Tibial artery (tissue), 4 donors: ENCODE measurements at regions not wholly inside any gene's neighbourhood (a gene's known extent, or its start where the extent isn't known, plus 50 kb on each side); places are given as distances from the start of the nearest gene placed in this dataset.
A peak's percentile ranks its signal among the peaks of the same experiment; 100 is the strongest.

Experiments used
- DNase-seq, 2 donors: peaks; one replicate each; pipeline ENCODE4 v3.0.0-alpha.2; 2019
- H3K27ac ChIP-seq, 2 donors: fragments of 200-600 bp; sonication (generic) in 1 of 2; 1 replicate in 1 of 2; 2 replicates in 1 of 2; pipeline ENCODE4 v1.5.1; 2018 to 2019; ENCODE audit warnings: mild to moderate bottlenecking in 1 of 2
- H3K27me3 ChIP-seq, 2 donors: fragments of 200-600 bp; sonication (generic) in 1 of 2; one replicate each; pipeline versions ENCODE4 v1.5.1 to v1.6.0; 2016 to 2019
- H3K36me3 ChIP-seq, 3 donors: fragments of 200-600 bp; sonication (generic) in 2 of 3; one replicate each; pipeline ENCODE4 v1.5.1; 2016 to 2019; ENCODE audit warnings: mild to moderate bottlenecking in 2 of 3
- H3K4me1 ChIP-seq, 4 donors: fragments of 200-600 bp; sonication (generic) in 2 of 4; 1 replicate in 3 of 4; 2 replicates in 1 of 4; pipeline ENCODE4 v1.5.1; 2016 to 2019
- H3K4me3 ChIP-seq, 2 donors: fragments of 200-600 bp; sonication (generic) in 1 of 2; 1 replicate in 1 of 2; 2 replicates in 1 of 2; pipeline ENCODE4 v1.5.1; 2018 to 2019; ENCODE audit warnings: mild to moderate bottlenecking in 2 of 2
- H3K9me3 ChIP-seq, 3 donors: fragments of 200-600 bp; sonication (generic) in 1 of 3; one replicate each; pipeline ENCODE4 v1.5.1; 2016 to 2019
- CTCF ChIP-seq, 2 experiments: fragments of 200-600 bp in 1 of 2; fragments of 450-650 bp in 1 of 2; IDR thresholded peaks; one replicate each; pipeline ENCODE4 v1.5.1; 2017 to 2019; ENCODE audit warnings: antibody characterized with exemption in 2 of 2, mild to moderate bottlenecking in 1 of 2, moderate library complexity in 1 of 2
- intact Hi-C: fragments of 100-400 bp; cut with DNase I; formaldehyde crosslinking; loops from one replicate; pipeline ENCODE4 v1.15.0; 2023; ENCODE audit warnings: low total_unique reads

GRCh38 chr9:109977521-109977920 lies 197.5 kb downstream of the PALM2AKAP2 start:
- DNase-seq = no peak
- intact Hi-C loops = no loop called here
- no peak for TF ChIP-seq CTCF (IDR thresholded peaks at IDR 0.05)
- Histone ChIP-seq H3K9me3 (no peaks in the 10 kb centered on the region), H3K4me1 (peaks cover 0 to 27% (median 8%) of the 10 kb centered on the region in 4 donors), H3K27ac (no peak overlapping the region), H3K27me3 (no peaks in the 10 kb centered on the region), H3K4me3 (no peak overlapping the region), H3K36me3 (no peaks in the 10 kb centered on the region)

- Histone ChIP-seq H3K4me1 (peaks cover 0 to 11% (median 5%) of the 10 kb centered on the region in 4 donors), H3K4me3 (no peak overlapping the region), H3K27ac (no peak overlapping the region), H3K27me3 (no peaks in the 10 kb centered on the region), H3K36me3 (no peaks in the 10 kb centered on the region), H3K9me3 (no peaks in the 10 kb centered on the region)
- DNase-seq = no peak
- TF ChIP-seq CTCF (IDR thresholded peaks at IDR 0.05) = no peak
- intact Hi-C loops = no loop called here
Measured at GRCh38 chr9:109981091-109981490, 201.1 kb downstream of the PALM2AKAP2 start.

- no peak for TF ChIP-seq CTCF (IDR thresholded peaks at IDR 0.05)
- H3K27me3 ChIP-seq = no peaks in the 10 kb centered on the region
- no peaks in the 10 kb centered on the region for H3K9me3 ChIP-seq
- H3K27ac ChIP-seq = peak overlapping the region; percentile 69 to 75
- H3K4me3 ChIP-seq = no peak overlapping the region
- no peak for DNase-seq
- no peaks in the 10 kb centered on the region for H3K36me3 ChIP-seq
- intact Hi-C loops = no loop called here
- peaks cover 0 to 59% (median 21%) of the 10 kb centered on the region in 4 donors for H3K4me1 ChIP-seq
Measured at GRCh38 chr9:109986521-109986991, 206.6 kb downstream of the PALM2AKAP2 start.

GRCh38 chr9:109989296-109989695 lies 209.3 kb downstream of the PALM2AKAP2 start:
- Histone ChIP-seq H3K9me3 (no peaks in the 10 kb centered on the region), H3K36me3 (no peaks in the 10 kb centered on the region), H3K4me3 (no peak overlapping the region), H3K27ac (peak overlapping the region; percentile 69 to 75), H3K27me3 (no peaks in the 10 kb centered on the region), H3K4me1 (peaks cover 0 to 87% (median 40%) of the 10 kb centered on the region in 4 donors)
- no peak for TF ChIP-seq CTCF (IDR thresholded peaks at IDR 0.05)
- DNase-seq = no peak
- intact Hi-C loops = no loop called here

- Histone ChIP-seq H3K27ac (peak overlapping the region in 1 of 2 donors; percentile 69), H3K27me3 (no peaks in the 10 kb centered on the region), H3K36me3 (no peaks in the 10 kb centered on the region), H3K4me1 (peaks cover 0 to 98% (median 52%) of the 10 kb centered on the region in 4 donors), H3K4me3 (no peak overlapping the region), H3K9me3 (no peaks in the 10 kb centered on the region)
- DNase-seq = no peak
- intact Hi-C loops = no loop called here
- TF ChIP-seq CTCF (IDR thresholded peaks at IDR 0.05) = no peak
Measured at GRCh38 chr9:109990541-109990940, 210.5 kb downstream of the PALM2AKAP2 start.

GRCh38 chr9:109992293-109992692 lies 212.3 kb downstream of the PALM2AKAP2 start:
- Histone ChIP-seq H3K4me1 (peaks cover 0 to 98% (median 52%) of the 10 kb centered on the region in 4 donors), H3K4me3 (no peak overlapping the region), H3K27me3 (no peaks in the 10 kb centered on the region), H3K9me3 (no peaks in the 10 kb centered on the region), H3K36me3 (no peaks in the 10 kb centered on the region), H3K27ac (peak overlapping the region; percentile 25 to 26)
- TF ChIP-seq CTCF (IDR thresholded peaks at IDR 0.05) = no peak
- intact Hi-C loops = no loop called here
- DNase-seq = no peak
